Stimulated activated CD4-positive, alpha-beta T cell treated with anti-CD3 and anti-CD28 coated beads, Interleukin-1b, Interleukin-23, amount 100 ng/mL, for 24 hours (primary cell): ENCODE measurements at regions not wholly inside any gene's neighbourhood (a gene's known extent, or its start where the extent isn't known, plus 50 kb on each side); places are given as distances from the start of the nearest gene placed in this dataset.
"Not testable (repeated sequence)": the region's sequence is repeated elsewhere in the genome, so short reads cannot be mapped to it uniquely, and the experiment has no call there.

ENCODE experiments used
- DNase-seq, 4 experiments: peaks; one replicate each; pipeline ENCODE4 v3.0.0-alpha.2; 2020; ENCODE audit warnings: low read depth in 4 of 4, low spot score in 1 of 4

DNA sequence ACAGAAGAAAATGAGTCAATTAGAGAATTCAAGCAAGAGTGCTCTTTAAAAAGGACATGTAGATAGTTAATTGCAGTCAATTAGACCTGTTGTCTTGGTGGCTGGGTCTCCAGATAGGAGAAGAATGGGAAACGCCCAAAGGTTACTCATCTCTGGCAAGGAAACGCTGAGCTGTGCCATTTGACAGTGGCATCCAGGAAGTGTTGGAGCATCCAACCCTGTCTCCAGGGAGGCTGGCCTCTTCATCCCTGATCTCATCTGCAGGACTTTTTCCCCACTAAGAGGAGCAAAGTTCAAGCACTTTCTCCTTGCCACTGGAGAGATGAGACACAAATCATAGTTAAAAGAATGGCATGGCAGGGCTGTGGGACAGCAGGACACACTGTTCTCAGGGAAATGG lies 111.7 kb upstream of the MSX2 start:
- no peak for DNase-seq

DNA sequence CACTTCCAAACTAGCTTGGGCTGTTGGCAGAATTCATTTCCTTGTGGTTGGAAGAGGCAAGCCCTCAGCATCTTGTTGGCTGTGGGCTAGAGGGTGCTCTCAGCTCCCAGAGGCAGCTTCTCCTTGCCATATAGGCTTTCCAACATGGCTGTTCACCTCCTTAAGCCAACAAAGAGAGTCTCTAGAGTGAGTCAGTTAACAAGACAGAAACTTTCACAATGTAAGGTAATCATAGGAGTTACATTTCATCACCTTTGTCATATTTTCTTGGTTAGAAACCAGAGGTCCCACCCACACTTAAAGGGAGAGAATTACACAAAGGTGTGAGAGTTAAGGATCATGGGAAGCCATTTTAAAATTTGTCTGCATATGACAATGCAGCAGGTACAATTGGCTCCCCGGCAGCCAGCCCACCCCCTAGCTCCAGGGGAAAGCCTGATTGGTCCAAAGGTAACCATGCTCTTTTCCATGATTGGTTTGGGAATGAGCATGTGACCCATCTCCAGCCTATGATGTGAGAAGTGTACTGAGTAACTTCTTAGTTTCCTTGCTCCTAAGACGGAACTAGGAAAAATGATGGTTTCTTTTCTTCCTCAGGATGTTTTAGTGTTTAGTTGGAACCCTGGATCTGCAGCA lies 109.8 kb upstream of the MSX2 start:
- DNase-seq: no peak

DNA sequence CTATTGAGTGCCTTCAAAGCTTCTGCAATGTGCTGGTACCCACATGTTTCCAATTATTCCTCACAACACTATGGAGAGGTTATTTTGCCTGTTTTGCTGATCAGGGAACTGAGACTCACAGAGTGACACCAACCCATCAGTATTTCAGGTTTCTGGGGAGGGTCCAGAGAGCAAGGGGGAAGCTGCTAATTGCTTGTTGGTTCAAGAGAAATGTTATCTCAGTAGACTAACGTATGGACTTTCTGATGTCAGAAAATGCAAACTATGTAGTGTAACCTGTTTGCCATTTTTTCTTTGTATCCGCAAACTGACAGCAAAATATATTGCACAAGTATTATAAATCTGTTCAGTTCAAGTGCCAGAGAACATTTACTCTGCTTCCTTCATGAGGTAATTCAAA lies 108.3 kb upstream of the MSX2 start:
- DNase-seq: no peak

DNA sequence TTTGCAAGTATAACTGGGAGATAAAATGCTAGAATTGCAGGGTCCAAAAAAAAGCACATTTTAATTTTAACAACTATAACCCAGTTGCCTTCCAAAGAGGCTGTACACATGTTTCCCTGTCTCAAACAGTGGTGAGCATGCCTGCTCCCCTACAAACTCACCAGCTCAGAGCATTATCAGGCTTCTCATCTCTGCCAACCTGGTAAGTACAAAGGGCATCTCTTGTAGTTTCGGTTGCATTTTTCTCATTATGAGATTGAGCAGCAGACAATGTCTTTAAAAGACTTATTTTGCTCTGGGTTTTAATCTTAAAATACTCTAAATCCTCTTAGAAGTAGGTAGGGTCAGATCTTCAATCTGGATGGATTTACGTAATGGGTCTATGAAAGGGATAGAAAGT lies 107.1 kb upstream of the MSX2 start:
- DNase-seq: no peak

DNA sequence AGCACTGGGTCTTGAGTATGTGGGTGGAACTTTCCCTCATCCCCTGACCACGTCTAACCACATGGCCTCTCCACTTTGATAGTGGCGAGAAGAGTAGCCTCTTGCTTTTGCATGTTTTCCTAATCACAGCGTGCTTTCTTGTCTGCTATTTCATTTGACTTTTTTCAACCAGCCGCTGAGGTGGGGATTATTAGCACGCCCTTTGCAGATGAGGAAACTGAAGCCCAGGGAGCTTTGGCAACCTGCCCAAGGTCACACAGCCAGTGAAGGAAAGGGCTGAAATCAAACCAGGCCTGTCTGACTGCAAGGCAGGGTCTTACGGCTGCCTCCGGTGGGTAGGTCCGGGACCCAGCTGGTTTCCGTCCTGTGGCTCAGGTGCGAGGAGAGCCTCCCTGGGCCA lies 106.5 kb upstream of the MSX2 start:
- DNase-seq: no peak

DNA sequence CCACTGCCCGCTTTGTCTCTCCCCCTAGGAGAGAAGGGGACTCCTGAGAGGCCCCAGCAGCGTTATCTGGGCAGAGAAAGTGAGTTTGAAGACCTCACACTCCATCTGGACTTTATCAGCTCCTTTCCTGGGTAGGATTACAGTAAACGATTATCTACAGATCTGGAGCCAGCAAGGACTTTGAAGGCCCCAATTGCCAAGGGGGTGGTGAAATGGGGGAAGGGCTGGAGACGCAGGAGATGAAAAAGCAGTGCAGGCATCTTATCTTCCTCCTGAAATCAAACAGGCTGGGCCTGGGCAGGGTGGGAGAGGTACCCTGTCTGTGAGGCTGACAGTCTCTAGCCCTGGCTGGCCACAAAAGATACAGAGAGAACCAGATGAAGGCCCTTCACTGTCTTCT lies 105.8 kb upstream of the MSX2 start:
- no peak for DNase-seq

DNA sequence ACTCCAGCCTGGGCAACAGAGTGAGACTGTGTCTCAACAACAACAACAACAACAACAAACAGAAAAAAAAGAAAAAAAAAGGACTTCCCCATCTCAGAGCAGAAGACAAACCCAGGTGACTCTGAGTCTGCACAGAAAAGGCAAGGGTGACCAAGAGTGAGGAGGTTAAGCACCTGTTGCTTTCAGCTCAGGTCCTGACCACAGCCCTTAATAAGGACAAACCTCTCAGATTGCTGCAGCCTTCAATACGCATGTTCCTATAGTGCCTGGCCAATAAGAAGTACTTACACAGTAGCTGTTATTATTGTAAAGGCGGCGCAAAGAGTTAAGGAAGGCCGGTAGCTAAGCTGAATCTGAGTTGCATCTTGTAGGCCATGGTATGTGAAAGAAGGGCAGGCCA lies 102.3 kb upstream of the MSX2 start:
- DNase-seq: no peak

DNA sequence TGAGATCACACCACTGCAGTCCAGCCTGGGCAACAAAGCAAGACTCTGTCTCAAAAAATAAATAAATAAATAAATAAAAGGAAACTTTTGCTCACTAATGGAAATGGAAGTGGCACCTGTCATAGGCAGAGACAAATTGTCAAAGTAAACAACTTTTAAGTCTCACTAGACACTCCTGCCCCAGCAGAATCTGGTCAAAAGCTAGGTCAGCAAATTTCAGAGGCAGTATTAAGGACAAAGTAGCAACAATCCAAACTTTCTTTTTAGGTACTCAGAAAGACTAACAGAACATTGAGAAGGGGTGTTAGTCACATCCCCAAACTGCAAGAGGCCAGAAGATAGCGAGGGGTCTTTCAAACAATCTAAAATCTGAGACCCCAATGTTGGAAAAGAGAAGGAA lies 101.4 kb upstream of the MSX2 start:
- DNase-seq: no peak

DNA sequence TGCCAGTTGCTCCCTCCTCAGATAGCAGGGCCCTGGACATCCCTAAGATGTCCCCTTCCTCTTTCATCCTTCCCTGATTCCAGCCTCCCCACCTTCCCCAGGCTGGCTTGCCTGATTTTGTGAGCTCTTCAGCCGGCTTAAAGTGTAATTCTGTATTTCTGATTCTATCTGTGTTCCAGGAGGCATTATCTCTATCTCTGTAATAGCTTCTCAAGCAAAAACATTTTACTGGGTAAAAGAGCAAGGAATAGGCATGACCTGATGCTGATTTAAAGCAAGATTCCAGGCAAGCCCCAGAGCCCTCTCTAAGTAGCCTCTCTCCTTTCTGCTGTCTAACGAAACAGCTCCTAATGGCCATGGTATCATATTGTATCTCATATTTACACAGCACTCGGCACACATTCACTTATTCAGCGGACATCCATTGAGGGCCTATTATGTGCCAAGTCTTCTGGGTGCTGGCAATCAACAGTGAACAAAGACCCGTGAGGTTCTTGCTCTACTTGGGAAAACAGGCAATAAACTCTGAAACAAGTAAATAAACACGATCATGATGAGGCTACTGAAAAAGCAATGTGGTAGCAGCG lies 100.9 kb upstream of the MSX2 start:
- no peak for DNase-seq

DNA sequence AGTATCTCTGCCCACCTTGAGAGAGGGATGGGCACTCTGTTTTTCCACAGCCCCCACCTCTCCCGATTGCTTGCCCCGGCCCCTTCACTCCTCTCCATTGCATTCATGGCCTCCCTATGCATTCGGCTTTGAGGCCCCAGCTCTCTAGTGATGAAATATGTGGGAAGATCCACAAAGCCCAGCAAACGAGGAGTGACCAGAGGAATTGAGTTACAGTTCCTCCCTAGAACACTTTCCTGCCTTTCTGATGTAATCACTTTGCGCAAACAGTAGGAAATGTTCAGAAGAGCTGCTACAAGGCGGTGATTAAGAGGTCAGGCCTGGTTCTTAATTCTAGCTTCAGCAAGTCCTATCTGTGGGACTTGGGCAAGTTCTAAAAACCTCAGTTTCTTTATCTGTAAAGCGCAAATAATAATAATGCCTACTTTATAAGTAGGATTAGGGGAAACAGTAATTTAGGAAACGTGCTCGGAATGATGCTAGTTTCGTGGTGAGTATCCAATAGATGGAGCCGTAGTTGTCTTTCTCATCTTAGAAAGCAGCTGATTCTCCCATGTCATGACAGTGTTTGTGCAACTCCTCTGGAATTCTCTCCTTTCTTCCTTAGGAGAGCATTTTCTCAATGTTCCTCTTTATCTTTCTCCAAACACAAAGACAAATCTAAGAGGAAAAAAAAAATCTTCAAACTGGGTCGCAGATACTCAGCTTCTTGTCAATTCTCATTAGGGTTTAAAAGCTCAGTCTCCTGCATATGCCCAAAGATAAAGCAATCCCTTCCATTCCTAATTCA lies 99.5 kb upstream of the MSX2 start:
- DNase-seq: no peak

DNA sequence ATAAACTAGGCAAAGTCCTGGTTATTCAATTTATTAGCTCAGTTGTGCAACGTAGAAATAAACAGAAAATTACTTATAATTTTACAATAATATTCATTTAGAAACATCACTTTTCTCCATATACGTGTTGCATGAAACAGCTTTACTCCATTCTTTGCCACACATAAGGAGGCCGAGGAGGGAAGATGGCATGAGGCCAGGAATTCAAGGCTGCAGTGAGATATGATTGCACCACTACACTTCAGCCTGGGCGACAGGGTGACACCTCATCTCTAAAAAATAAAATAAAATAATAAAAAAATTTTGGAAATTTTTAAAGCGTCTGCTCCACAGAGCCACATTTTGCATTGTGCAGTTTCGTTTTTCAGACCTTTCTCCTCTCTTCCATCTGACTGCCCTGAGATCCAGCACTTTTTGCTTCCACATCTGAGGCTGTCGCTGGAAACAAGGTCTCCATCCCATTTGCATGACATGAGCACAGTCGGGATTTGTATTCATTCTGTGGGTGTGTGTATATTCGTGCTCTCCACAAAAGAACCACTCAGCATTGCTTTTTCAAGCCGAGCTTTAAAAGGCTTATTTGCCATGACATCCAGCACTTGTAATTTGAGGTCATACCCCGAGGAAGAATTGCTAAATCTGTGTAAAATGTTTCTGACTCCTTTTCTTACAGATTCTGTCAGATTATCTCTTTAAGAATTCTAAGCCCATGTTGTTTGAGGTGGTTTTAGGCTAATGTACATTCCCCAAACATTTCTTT lies 98.6 kb upstream of the MSX2 start:
- DNase-seq: no peak

DNA sequence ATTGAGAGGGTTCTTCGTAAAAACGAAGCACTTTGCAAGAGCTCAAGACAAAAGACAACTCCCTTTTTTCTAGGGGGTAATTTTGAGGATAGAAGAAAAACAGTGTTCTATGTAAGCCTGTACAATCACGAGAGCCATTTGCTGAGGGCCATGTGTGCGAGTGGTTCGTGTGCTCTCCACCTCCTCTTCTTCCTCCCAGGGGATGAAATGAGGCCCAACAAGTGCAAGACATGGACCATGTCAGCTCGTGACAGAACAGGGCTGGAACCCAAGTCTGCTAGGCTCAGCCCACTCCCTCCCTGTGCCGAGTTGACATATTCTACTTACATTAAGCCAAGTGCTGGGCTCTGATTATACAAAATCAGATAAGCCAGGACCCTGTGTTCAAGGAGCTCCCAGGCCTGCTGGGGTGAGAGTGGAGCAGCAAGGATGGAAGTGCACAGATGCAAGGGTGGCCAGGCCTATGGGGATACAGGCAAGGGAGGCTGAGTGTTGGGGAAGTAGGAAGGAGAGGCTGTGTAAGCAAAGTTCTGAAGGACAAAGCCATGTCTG lies 97.9 kb upstream of the MSX2 start:
- no peak for DNase-seq

DNA sequence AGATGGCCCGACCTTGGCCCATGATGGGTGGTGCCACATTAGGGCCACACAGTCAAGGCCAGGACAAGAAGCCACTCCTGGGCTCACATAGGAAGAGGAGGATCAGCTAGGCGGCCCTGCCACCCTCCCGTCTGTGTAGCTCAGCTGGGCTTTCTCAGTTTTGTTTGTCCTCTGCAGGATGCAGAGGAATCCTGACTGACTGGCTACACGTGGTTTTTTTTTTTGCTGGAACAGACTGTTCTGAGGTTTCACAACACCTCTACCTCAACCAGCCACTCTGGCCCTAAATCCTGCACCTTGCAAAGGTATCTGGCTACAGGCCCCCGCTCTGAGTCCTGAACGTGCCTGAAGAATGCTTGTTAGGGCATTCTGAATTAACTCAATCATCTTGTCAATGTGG lies 88.3 kb upstream of the MSX2 start:
- DNase-seq: no peak

DNA sequence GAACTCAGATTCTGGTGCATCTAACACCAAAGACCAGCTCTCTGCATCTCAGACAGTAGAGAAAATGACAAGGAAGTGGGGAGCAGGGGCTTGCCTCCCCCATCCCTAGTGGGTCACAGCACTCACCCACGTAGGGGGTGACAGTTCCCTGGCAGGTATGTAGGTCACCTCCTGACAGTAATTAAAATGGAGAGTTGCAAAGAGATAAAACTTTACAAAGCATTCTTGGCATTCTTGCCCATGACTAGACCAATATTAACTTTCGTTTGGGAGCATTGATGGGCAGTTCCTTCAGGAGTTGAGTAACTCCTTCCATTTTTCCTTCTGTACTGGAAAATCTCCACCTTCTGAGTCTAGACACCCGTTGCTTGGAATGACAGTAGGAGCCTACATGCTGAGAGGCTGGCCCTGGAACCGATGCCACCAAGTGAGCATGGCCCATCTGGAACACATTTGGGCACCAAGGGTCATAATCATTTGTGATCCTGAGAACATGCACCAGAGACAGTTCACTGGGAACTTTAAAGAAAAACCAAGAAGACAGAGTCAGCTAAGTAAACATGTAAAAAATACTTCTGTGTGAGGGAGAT lies 81.5 kb upstream of the MSX2 start:
- DNase-seq: no peak

DNA sequence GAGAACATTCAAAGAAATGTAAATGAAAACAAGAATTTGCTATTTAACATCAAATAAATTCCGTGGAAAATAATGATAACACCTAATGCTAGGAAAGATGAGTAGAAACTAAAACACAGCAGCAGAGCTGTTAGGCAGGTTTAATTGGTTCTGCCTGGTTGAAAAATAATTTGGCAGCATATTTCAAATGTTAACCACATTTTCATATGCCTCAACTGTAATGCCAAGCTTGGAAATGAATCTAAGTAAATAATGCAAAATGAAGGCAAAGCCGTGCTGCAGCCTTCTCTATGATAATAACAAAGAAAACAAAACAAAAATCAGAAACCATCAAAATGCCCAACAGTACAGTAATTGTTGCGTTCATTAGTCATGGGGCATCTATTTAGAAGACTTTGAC lies 79.9 kb upstream of the MSX2 start:
- DNase-seq: no peak

DNA sequence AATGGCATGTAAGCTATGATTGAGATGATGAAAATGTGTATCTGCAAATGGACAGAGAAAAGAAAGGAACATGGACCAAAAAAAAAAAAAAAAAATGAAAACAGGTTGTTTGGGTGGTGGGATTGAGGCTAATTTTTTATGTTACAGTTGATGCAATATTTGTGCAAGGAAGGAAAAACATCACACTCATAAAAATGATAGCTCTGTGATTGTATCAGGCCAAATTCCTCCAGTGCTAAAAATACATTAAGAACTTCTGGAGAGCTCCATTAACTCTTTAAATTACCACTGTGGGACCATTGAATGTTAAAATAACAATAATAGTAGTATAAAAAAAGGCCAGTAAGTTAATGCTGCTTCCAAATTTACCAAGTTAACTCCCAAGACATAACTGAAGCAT lies 79.5 kb upstream of the MSX2 start:
- DNase-seq: no peak

DNA sequence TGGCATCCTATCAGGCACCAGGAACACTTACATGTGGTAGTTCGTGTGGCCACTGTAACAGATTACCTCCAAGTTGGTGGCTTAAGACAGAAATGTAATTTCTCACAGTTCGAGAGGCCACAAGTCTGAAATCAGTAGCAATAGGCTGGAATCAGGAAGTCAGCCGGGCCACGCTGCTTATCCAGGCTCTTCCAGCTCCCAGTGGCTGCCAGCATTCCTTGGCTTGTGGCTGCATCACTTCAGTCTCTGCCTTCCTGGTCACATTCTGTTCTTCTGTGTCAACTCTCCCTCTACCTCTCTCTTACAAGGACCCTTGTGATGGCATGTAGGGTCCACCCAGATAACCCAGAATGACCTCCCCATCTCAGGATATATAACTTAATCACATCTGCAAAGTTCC lies 78.7 kb upstream of the MSX2 start:
- DNase-seq: no peak

DNA sequence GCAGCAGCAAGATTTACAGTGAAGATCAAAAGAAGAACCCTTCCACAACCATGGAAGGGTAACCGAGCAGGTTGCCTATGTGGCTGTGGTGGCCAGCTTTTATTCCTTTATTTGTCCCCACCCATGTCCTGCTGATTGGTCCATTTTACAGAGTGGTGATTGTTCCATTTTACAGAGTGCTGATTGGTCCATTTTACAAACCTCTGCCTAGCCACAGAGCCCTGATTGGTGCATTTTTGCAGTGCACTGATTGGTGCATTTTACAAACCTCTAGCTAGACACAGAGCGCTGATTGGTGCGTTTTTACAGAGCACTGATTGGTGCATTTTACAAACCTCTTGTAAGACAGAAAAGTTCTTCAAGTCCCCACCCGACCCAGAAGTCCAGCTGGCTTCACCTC lies 75.8 kb upstream of the MSX2 start:
- DNase-seq: not testable (repeated sequence)

DNA sequence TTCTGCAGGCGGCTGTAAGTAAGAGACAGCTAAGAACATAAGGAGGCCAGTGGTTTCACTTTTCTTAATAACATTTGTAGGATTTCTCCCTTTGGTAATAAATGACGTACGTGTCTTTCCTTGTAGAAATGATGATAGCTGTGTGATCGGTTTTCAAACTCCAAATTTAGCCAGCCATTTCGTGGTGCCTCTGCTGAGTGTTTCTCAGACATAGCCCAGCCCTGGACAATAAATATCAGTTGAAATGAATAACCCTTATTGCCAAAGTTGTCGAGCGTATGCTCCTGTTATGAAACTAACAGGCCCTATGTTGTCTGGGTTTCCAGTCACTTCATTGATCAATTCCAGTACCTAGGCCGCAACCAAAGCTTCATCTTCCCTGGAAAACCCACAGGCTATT lies 75.0 kb upstream of the MSX2 start:
- no peak for DNase-seq

DNA sequence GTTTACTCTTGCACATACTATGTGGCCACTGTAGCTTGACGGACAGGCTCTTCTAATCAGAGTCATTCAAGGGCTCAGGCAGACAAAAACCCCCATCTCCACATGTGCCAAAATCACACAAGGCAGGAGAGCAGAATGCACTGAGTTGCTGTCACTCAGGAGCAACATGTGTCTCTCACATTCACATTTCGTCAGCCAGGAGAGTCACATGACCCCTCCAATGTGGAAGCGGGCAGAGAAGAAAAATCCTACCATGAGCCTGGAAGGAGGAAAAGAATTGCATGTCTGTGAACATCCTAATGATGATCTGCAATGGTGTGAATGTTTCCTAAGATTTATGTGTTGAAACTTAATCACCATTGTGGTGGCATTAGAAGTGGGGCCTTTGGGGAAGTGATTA lies 69.9 kb upstream of the MSX2 start:
- DNase-seq: no peak

DNA sequence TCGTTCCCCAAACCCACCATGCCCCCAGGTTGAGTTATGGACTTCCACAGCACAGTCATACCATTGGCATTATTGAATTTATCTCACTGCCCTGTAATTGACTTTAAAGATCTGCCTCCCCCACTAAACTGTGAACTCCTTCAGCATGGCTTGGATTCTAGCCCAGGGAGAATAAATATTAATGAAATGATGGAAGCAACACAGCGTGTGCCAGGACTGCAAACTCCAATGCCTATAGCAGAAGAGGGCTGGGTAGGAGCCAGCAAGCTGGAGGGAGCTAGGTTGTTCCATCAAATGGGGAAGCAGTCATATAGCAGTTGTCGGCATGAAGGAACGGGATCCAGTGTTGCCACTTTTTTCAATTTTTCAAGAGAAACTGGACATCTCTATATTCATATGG lies 69.0 kb upstream of the MSX2 start:
- no peak for DNase-seq
